DMS153 (cell line): ENCODE measurements at regions not wholly inside any gene's neighbourhood (a gene's known extent, or its start where the extent isn't known, plus 50 kb on each side); places are given as distances from the start of the nearest gene placed in this dataset.

ENCODE experiments used
- DNase-seq: peaks from one replicate; lab custom pipeline; 2025; lab: John Stamatoyannopoulos, UW

- DNase-seq: no peak
Measured at GRCh38 chr1:221069986-221070385, 190.7 kb downstream of the HLX start.

GRCh38 chr1:221071777-221072176 is 192.5 kb downstream of the HLX start:
- DNase-seq: no peak

GRCh38 chr1:221072214-221072613 is 193.0 kb downstream of the HLX start:
- no peak for DNase-seq

- DNase-seq: no peak
Measured at GRCh38 chr1:221074332-221074731, 195.1 kb downstream of the HLX start.

- no peak for DNase-seq
Measured at GRCh38 chr1:221075911-221076310, 196.7 kb downstream of the HLX start.

- no peak for DNase-seq
Measured at GRCh38 chr1:221076391-221076811, 197.2 kb downstream of the HLX start.

- DNase-seq: no peak
Measured at GRCh38 chr1:221078260-221078965, 199.2 kb downstream of the HLX start.

GRCh38 chr1:221083902-221084301 is 204.7 kb downstream of the HLX start:
- DNase-seq: no peak

GRCh38 chr1:221084681-221085080 is 205.4 kb downstream of the HLX start:
- DNase-seq: no peak

- no peak for DNase-seq
Measured at GRCh38 chr1:221085701-221086375, 206.6 kb downstream of the HLX start.

GRCh38 chr1:221087919-221088318 is 208.7 kb downstream of the HLX start:
- no peak for DNase-seq

GRCh38 chr1:221089273-221089672 is 210.0 kb downstream of the HLX start:
- no peak for DNase-seq

GRCh38 chr1:221089803-221090202 is 210.6 kb downstream of the HLX start:
- no peak for DNase-seq

GRCh38 chr1:221093903-221094791 is 214.9 kb downstream of the HLX start:
- DNase-seq: no peak

GRCh38 chr1:221097479-221098281 is 218.4 kb downstream of the HLX start:
- DNase-seq: no peak

GRCh38 chr1:221098471-221099405 is 219.5 kb downstream of the HLX start:
- DNase-seq: no peak

- no peak for DNase-seq
Measured at GRCh38 chr1:221099747-221100595, 220.7 kb downstream of the HLX start.

- no peak for DNase-seq
Measured at GRCh38 chr1:221100611-221101010, 221.4 kb downstream of the HLX start.

- no peak for DNase-seq
Measured at GRCh38 chr1:221101807-221102605, 222.8 kb downstream of the HLX start.
